ENCODE measurements at regions not wholly inside any gene's neighbourhood (a gene's known extent, or its start where the extent isn't known, plus 50 kb on each side); places are given as distances from the start of the nearest gene placed in this dataset.
"Not testable (repeated sequence)": the region's sequence is repeated elsewhere in the genome, so short reads cannot be mapped to it uniquely, and the experiment has no call there.

GRCh38 chr1:197985351-197985750, 68.2 kb downstream of the LHX9 start:
- no peak overlapping the region for H3K4me2 ChIP-seq
- BruUV-seq (replicated peaks): no TSS peak
- no peak overlapping the region for H2AFZ ChIP-seq
- DNase-seq: no peak
- ChIA-PET POLR2A (ENCODE audit: unreplicated experiment) (no interaction called here), CTCF (no interaction called here)
- no peaks in the 10 kb centered on the region for H3K9me3 ChIP-seq (ENCODE audit: insufficient read depth, low read depth)
- H3K4me3 ChIP-seq: no peak overlapping the region
- no peak for TF ChIP-seq CTCF (conservative IDR thresholded peaks at IDR 0.05)
- TF ChIP-seq EZH2 (IDR thresholded peaks at IDR 0.05; ENCODE audit: low read depth): no peak
- H4K20me1 ChIP-seq (ENCODE audit: insufficient read depth): no peaks in the 10 kb centered on the region
- no peaks in the 10 kb centered on the region for H3K9me2 ChIP-seq (ENCODE audit: insufficient read depth)
- intact Hi-C loops (cut with micrococcal nuclease; ENCODE audit: unreplicated experiment): no loop called here
- H3K4me1 ChIP-seq (replicated peaks; ENCODE audit: insufficient read depth): no peaks in the 10 kb centered on the region
- H3K27me3 ChIP-seq (ENCODE audit: insufficient read depth, low read depth): no peaks in the 10 kb centered on the region
- H3F3A ChIP-seq (ENCODE audit: insufficient read depth, low read depth): no peaks in the 10 kb centered on the region
- no peaks in the 10 kb centered on the region for H3K79me2 ChIP-seq (ENCODE audit: low read depth)
- H3K27ac ChIP-seq: no peak overlapping the region
- no peaks in the 10 kb centered on the region for H3K36me3 ChIP-seq (ENCODE audit: low read depth)

- intact Hi-C loops (cut with micrococcal nuclease; ENCODE audit: unreplicated experiment): no loop called here
- TF ChIP-seq CTCF (conservative IDR thresholded peaks at IDR 0.05) (no peak), EZH2 (IDR thresholded peaks at IDR 0.05; ENCODE audit: low read depth) (no peak)
- no peaks in the 10 kb centered on the region for H3K36me3 ChIP-seq (ENCODE audit: low read depth)
- H3F3A ChIP-seq (ENCODE audit: insufficient read depth, low read depth): no peaks in the 10 kb centered on the region
- no peak overlapping the region for H3K4me2 ChIP-seq
- ChIA-PET POLR2A (ENCODE audit: unreplicated experiment) (no interaction called here), CTCF (no interaction called here)
- no peaks in the 10 kb centered on the region for H3K4me1 ChIP-seq (replicated peaks; ENCODE audit: insufficient read depth)
- H3K79me2 ChIP-seq (ENCODE audit: low read depth): no peaks in the 10 kb centered on the region
- H3K27me3 ChIP-seq (ENCODE audit: insufficient read depth, low read depth): no peaks in the 10 kb centered on the region
- H3K27ac ChIP-seq: no peak overlapping the region
- H2AFZ ChIP-seq: no peak overlapping the region; the same call in 1 of the 2 replicates
- no TSS peak for BruUV-seq (replicated peaks)
- DNase-seq: no peak
- no peak overlapping the region for H3K4me3 ChIP-seq
- H3K9me3 ChIP-seq (ENCODE audit: insufficient read depth, low read depth): no peaks in the 10 kb centered on the region
- H4K20me1 ChIP-seq (ENCODE audit: insufficient read depth): no peaks in the 10 kb centered on the region
- no peaks in the 10 kb centered on the region for H3K9me2 ChIP-seq (ENCODE audit: insufficient read depth)
Measured at GRCh38 chr1:197986817-197987216, 69.6 kb downstream of the LHX9 start.

- no TSS peak for BruUV-seq (replicated peaks)
- DNase-seq: no peak
- Histone ChIP-seq H3K27me3 (ENCODE audit: insufficient read depth, low read depth) (no peaks in the 10 kb centered on the region), H3K9me2 (ENCODE audit: insufficient read depth) (no peaks in the 10 kb centered on the region), H3K27ac (no peak overlapping the region), H2AFZ (no peak overlapping the region), H3K4me1 (replicated peaks; ENCODE audit: insufficient read depth) (no peaks in the 10 kb centered on the region), H4K20me1 (ENCODE audit: insufficient read depth) (no peaks in the 10 kb centered on the region), H3K36me3 (ENCODE audit: low read depth) (no peaks in the 10 kb centered on the region), H3K4me3 (no peak overlapping the region), H3K79me2 (ENCODE audit: low read depth) (no peaks in the 10 kb centered on the region), H3F3A (ENCODE audit: insufficient read depth, low read depth) (no peaks in the 10 kb centered on the region), H3K4me2 (no peak overlapping the region), H3K9me3 (ENCODE audit: insufficient read depth, low read depth) (no peaks in the 10 kb centered on the region)
- TF ChIP-seq EZH2 (IDR thresholded peaks at IDR 0.05; ENCODE audit: low read depth) (no peak), CTCF (conservative IDR thresholded peaks at IDR 0.05) (no peak)
- intact Hi-C loops (cut with micrococcal nuclease; ENCODE audit: unreplicated experiment): no loop called here
- ChIA-PET POLR2A (ENCODE audit: unreplicated experiment) (no interaction called here), CTCF (no interaction called here)
Measured at GRCh38 chr1:197987294-197987693, 70.1 kb downstream of the LHX9 start.

GRCh38 chr1:197988581-197988980, 71.4 kb downstream of the LHX9 start:
- H3K79me2 ChIP-seq (ENCODE audit: low read depth); intact Hi-C loops (cut with micrococcal nuclease; ENCODE audit: unreplicated experiment); H3K9me3 ChIP-seq (ENCODE audit: insufficient read depth, low read depth); H3K27ac ChIP-seq; H3F3A ChIP-seq (ENCODE audit: insufficient read depth, low read depth); H3K4me2 ChIP-seq; H3K4me1 ChIP-seq (replicated peaks; ENCODE audit: insufficient read depth); H2AFZ ChIP-seq; H3K4me3 ChIP-seq; H3K36me3 ChIP-seq (ENCODE audit: low read depth); CTCF ChIA-PET; H3K27me3 ChIP-seq (ENCODE audit: insufficient read depth, low read depth); DNase-seq; POLR2A ChIA-PET (ENCODE audit: unreplicated experiment); BruUV-seq (replicated peaks); H4K20me1 ChIP-seq (ENCODE audit: insufficient read depth); H3K9me2 ChIP-seq (ENCODE audit: insufficient read depth): not testable (repeated sequence)

Data from PC-9 (cell line).